Endothelial cell of umbilical vein (primary cell): ENCODE measurements at regions not wholly inside any gene's neighbourhood (a gene's known extent, or its start where the extent isn't known, plus 50 kb on each side); places are given as distances from the start of the nearest gene placed in this dataset.

Source experiments
- BruUV-seq: library from RNA; stranded (reverse); fragments of 400-500 nt; replicated peaks from 2 replicates; lab custom pipeline; 2021; lab: Mats Ljungman, UMichigan
- CTCF ChIA-PET: fragments of 300-600, 350-600 bp; sonication (Branson Sonifier 250); formaldehyde crosslinking; loops from one replicate; lab custom pipeline; 2021; ENCODE audit warnings: antibody characterized with exemption, inconsistent platforms; lab: Charles Lee
- POLR2A ChIA-PET: fragments of 300-600, 350-600 bp; sonication (Branson Sonifier 250); formaldehyde crosslinking; loops from one replicate; lab custom pipeline; 2021; ENCODE audit warnings: antibody characterized with exemption, inconsistent platforms; lab: Charles Lee
- DNase-seq: peaks from one replicate; pipeline ENCODE4 v3.0.0-alpha.2; 2011; ENCODE audit warnings: low read depth, low spot score
- FAIRE-seq: peaks from 2 replicates; lab custom pipeline; 2011; peaks lifted over from hg19 to GRCh38; lab: Jason Lieb, UNC
- H2AFZ ChIP-seq: 2 replicates; pipeline ENCODE4 v1.6.0; 2012; ENCODE audit warnings: low read depth, low read length, control low read depth, inconsistent platforms
- H3K27ac ChIP-seq: 2 replicates; pipeline ENCODE4 v1.5.1; 2011; ENCODE audit warnings: low read depth, mild to moderate bottlenecking, control low read depth, low read length, moderate library complexity; ENCODE audit not compliant: insufficient read depth
- H3K27me3 ChIP-seq, 2 experiments: 2 replicates each; pipeline versions ENCODE4 v1.6.0 to v1.6.1; 2011; ENCODE audit warnings: low read length in 2 of 2, mixed read lengths in 1 of 2; ENCODE audit not compliant: control insufficient read depth in 2 of 2, insufficient read depth in 2 of 2
- H3K36me3 ChIP-seq, 2 experiments: 2 replicates in 1 of 2; 3 replicates in 1 of 2; pipeline ENCODE4 v1.5.1; 2011; ENCODE audit warnings: low read length in 2 of 2, mild to moderate bottlenecking in 1 of 2, moderate library complexity in 1 of 2; ENCODE audit not compliant: control insufficient read depth in 2 of 2, insufficient read depth in 2 of 2; ENCODE audit errors: extremely low read depth in 1 of 2
- H3K4me1 ChIP-seq: 3 replicates; pipeline ENCODE4 v1.5.1; 2011; ENCODE audit warnings: mild to moderate bottlenecking, low read length; ENCODE audit not compliant: control insufficient read depth, insufficient read depth; ENCODE audit errors: extremely low read depth
- H3K4me2 ChIP-seq: 2 replicates; pipeline ENCODE4 v1.6.1; 2011; ENCODE audit warnings: low read length, control low read depth, mixed read lengths; ENCODE audit not compliant: insufficient read depth
- H3K4me3 ChIP-seq, 3 experiments: fragments of 200-600 bp in 1 of 3; sonication (generic), shearing (Covaris generic) in 1 of 3; replicated peaks in 1 of 3; 2 replicates each; pipeline ENCODE4 v1.5.1; 2011 to 2016; ENCODE audit warnings: control low read depth in 3 of 3, low read length in 3 of 3, mild to moderate bottlenecking in 2 of 3, inconsistent platforms in 1 of 3, low read depth in 1 of 3, moderate library complexity in 1 of 3; ENCODE audit not compliant: insufficient read depth in 1 of 3
- H3K79me2 ChIP-seq: 2 replicates; pipeline ENCODE4 v1.6.0; 2012; ENCODE audit warnings: low read length, inconsistent platforms; ENCODE audit not compliant: control insufficient read depth, insufficient read depth
- H3K9ac ChIP-seq: replicated peaks from 2 replicates; pipeline ENCODE3; 2011; ENCODE audit warnings: low read length, control low read depth; ENCODE audit not compliant: insufficient read depth; ENCODE audit errors: extremely low read depth
- H3K9me1 ChIP-seq: replicated peaks from 3 replicates; pipeline ENCODE4 v1.6.0; 2011; ENCODE audit warnings: mild to moderate bottlenecking, low read length; ENCODE audit not compliant: control insufficient read depth, insufficient read depth; ENCODE audit errors: extremely low read depth
- H3K9me3 ChIP-seq: replicated peaks from 2 replicates; pipeline ENCODE4 v1.5.1; 2012; ENCODE audit warnings: low read length, inconsistent platforms; ENCODE audit not compliant: control insufficient read depth, insufficient read depth
- H4K20me1 ChIP-seq: replicated peaks from 2 replicates; pipeline ENCODE3; 2011; ENCODE audit warnings: mild to moderate bottlenecking, low read length; ENCODE audit not compliant: control insufficient read depth, insufficient read depth; ENCODE audit errors: extremely low read depth
- EZH2 ChIP-seq: IDR thresholded peaks from 2 replicates; pipeline ENCODE4 v1.6.1; 2012; ENCODE audit warnings: borderline replicate concordance, low read depth, mild to moderate bottlenecking, moderate library complexity, low read length, inconsistent platforms; ENCODE audit not compliant: severe bottlenecking
- FOS ChIP-seq: IDR thresholded peaks from 2 replicates; pipeline ENCODE4 v1.6.1; 2011; ENCODE audit warnings: mild to moderate bottlenecking, low read length, moderate library complexity, borderline replicate concordance; ENCODE audit not compliant: insufficient read depth
- GATA2 ChIP-seq: IDR thresholded peaks from 2 replicates; pipeline ENCODE4 v1.7.0; 2011; ENCODE audit warnings: low read depth, mild to moderate bottlenecking, moderate library complexity, mixed read lengths, low read length; ENCODE audit not compliant: insufficient read length, insufficient read depth
- JUN ChIP-seq: IDR thresholded peaks from 2 replicates; pipeline ENCODE4 v1.6.1; 2011; ENCODE audit warnings: borderline replicate concordance, low read depth; ENCODE audit not compliant: insufficient read length, insufficient read depth
- MYC ChIP-seq: IDR thresholded peaks from one replicate; pipeline ENCODE4 v1.6.1; 2011; ENCODE audit warnings: mild to moderate bottlenecking, low read depth, low read length
- POLR2A ChIP-seq: IDR thresholded peaks from 2 replicates; pipeline ENCODE4 v1.6.1; 2012; ENCODE audit warnings: low read depth, mild to moderate bottlenecking, control low read depth, low read length
- POLR2AphosphoS5 ChIP-seq: IDR thresholded peaks from 2 replicates; pipeline ENCODE4 v1.6.1; 2012; ENCODE audit warnings: low read depth, mild to moderate bottlenecking, control low read depth, low read length, moderate library complexity; ENCODE audit not compliant: insufficient read depth
- dilution Hi-C: fragments of 300-500 bp; cut with MboI; formaldehyde crosslinking; loops from one replicate; pipeline ENCODE4 v1.15.0; 2019; ENCODE audit warnings: low sequenced_read_pairs; ENCODE audit not compliant: extremely low pct_ligation_motif_present
- intact Hi-C: fragments of 100-400 bp; cut with micrococcal nuclease; formaldehyde crosslinking; loops from one replicate; pipeline ENCODE4 v1.10.0; 2022
- TF ChIP-seq, protein P1 (sequence below), 2 donors: IDR thresholded peaks; 1 replicate in 1 of 2; 2 replicates in 1 of 2; pipeline ENCODE4 v1.5.1; 2011; ENCODE audit warnings: low read length in 2 of 2, mild to moderate bottlenecking in 2 of 2, moderate library complexity in 2 of 2, control low read depth in 1 of 2, inconsistent platforms in 1 of 2, low read depth in 1 of 2; ENCODE audit not compliant: insufficient read depth in 1 of 2; ENCODE audit errors: extremely low read depth in 1 of 2
- TF ChIP-seq, protein P2 (sequence below): IDR thresholded peaks from 2 replicates; pipeline ENCODE4 v1.6.1; 2011; ENCODE audit not compliant: insufficient read depth, insufficient read length

DNA sequence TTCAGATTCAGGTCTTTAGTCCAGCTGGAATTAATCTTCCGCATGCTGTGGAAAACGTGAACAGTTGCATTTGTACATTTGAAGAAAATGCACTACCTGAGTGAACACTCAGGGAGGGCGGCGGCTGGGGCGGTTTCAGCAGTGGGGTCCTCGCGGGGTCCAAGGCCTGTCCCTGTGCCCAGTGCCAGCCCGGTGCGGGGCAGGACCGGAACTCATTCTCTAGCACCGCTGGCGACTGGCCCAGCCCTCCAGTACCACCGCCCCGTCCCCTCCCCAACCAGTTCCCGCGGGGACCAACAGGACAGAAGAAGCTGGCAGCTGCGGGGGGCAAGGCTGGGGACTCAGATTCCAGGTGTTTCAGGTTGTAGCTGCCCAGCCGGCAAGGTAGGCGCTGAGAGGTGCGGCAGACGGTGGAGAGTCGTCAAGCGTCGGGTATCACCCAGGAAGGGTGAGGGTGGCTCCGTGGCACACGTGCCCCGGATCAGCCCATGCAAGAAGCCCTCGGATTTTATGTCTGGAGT lies 72.2 kb upstream of the ARNT2 start:
- Histone ChIP-seq H3K27me3 (no peaks in the 10 kb centered on the region), H3K27ac (no peak overlapping the region), H3K9me3 (no peaks in the 10 kb centered on the region), H4K20me1 (no peaks in the 10 kb centered on the region), H3K4me3 (no peak overlapping the region), H3K9ac (no peak overlapping the region), H3K9me1 (no peaks in the 10 kb centered on the region), H3K36me3 (no peaks in the 10 kb centered on the region), H3K4me2 (no peak overlapping the region), H3K4me1 (no peaks in the 10 kb centered on the region), H3K79me2 (no peaks in the 10 kb centered on the region), H2AFZ (no peak overlapping the region)
- BruUV-seq, result no TSS peak
- intact Hi-C loops, result no loop called here
- TF ChIP-seq EZH2 (no peak), FOS (no peak), MYC (no peak), POLR2AphosphoS5 (no peak), GATA2 (no peak), JUN (no peak), POLR2A (no peak)
- TF ChIP-seq, protein P1, sequence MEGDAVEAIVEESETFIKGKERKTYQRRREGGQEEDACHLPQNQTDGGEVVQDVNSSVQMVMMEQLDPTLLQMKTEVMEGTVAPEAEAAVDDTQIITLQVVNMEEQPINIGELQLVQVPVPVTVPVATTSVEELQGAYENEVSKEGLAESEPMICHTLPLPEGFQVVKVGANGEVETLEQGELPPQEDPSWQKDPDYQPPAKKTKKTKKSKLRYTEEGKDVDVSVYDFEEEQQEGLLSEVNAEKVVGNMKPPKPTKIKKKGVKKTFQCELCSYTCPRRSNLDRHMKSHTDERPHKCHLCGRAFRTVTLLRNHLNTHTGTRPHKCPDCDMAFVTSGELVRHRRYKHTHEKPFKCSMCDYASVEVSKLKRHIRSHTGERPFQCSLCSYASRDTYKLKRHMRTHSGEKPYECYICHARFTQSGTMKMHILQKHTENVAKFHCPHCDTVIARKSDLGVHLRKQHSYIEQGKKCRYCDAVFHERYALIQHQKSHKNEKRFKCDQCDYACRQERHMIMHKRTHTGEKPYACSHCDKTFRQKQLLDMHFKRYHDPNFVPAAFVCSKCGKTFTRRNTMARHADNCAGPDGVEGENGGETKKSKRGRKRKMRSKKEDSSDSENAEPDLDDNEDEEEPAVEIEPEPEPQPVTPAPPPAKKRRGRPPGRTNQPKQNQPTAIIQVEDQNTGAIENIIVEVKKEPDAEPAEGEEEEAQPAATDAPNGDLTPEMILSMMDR (IDR thresholded peaks at IDR 0.05; ENCODE audit: extremely low read depth in 1 of 2, insufficient read depth in 1 of 2, low read depth in 1 of 2, low read length in 2 of 2), result no peak
- TF ChIP-seq, protein P2, sequence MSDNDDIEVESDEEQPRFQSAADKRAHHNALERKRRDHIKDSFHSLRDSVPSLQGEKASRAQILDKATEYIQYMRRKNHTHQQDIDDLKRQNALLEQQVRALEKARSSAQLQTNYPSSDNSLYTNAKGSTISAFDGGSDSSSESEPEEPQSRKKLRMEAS, result no peak
- ChIA-PET POLR2A (no interaction called here), CTCF (no interaction called here)
- no peak for FAIRE-seq
- dilution Hi-C loops, result no loop called here
- no peak for DNase-seq
